ENCODE measurements at regions not wholly inside any gene's neighbourhood (a gene's known extent, or its start where the extent isn't known, plus 50 kb on each side); places are given as distances from the start of the nearest gene placed in this dataset.

DNA sequence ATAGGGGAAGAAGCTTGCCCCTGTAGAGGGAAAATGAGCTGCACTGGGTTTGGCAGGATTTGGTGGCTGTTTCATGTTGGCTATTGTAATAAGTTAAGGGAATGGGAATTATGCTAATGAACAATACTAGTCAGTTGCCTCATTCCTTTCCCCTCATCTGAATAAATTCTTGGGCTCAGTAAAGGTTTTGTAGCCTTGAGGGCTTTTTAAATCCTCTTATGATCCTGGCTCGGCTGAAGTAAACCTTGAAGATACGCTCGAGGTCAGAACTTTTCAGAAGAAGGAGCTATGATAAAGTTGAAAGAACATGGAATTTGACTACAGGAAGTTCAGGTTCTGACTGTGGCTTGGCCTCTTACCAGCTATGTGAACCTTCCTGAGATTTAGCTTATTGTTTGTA is 448.7 kb downstream of the RAB38 start:
- TF ChIP-seq POLR2A (IDR thresholded peaks at IDR 0.05): no peak
- TF ChIP-seq EP300 (IDR thresholded peaks at IDR 0.05): no peak
- TF ChIP-seq, protein P1, sequence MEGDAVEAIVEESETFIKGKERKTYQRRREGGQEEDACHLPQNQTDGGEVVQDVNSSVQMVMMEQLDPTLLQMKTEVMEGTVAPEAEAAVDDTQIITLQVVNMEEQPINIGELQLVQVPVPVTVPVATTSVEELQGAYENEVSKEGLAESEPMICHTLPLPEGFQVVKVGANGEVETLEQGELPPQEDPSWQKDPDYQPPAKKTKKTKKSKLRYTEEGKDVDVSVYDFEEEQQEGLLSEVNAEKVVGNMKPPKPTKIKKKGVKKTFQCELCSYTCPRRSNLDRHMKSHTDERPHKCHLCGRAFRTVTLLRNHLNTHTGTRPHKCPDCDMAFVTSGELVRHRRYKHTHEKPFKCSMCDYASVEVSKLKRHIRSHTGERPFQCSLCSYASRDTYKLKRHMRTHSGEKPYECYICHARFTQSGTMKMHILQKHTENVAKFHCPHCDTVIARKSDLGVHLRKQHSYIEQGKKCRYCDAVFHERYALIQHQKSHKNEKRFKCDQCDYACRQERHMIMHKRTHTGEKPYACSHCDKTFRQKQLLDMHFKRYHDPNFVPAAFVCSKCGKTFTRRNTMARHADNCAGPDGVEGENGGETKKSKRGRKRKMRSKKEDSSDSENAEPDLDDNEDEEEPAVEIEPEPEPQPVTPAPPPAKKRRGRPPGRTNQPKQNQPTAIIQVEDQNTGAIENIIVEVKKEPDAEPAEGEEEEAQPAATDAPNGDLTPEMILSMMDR (IDR thresholded peaks at IDR 0.05): no peak

All from tibial nerve (tissue), 4 donors.